ENCODE measurements at regions not wholly inside any gene's neighbourhood (a gene's known extent, or its start where the extent isn't known, plus 50 kb on each side); places are given as distances from the start of the nearest gene placed in this dataset.

DNA sequence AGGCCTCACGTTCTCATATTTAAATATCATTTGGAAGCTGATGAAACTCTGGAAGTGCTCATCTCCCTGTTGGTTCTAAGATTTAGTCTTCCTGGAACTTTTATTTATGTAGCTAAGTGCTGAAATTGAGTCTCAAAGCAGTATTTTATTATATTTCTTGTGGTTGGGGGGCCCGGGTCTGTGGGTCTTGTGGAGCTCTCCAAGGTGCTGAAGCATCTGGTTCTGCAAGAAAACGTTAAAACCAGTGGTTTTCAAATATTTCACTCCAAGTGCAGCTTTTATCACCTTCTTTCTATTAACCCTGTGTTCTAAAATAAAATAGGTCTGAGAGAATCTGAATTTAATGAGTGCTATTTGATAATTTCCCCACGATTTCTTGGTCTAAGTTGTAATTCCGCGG is 1404.8 kb downstream of the TBC1D22A start:
- Histone ChIP-seq H3K27ac (ENCODE audit: low read depth, low read length) (no peak overlapping the region), H3K4me2 (ENCODE audit: low read length) (no peak overlapping the region)

DNA sequence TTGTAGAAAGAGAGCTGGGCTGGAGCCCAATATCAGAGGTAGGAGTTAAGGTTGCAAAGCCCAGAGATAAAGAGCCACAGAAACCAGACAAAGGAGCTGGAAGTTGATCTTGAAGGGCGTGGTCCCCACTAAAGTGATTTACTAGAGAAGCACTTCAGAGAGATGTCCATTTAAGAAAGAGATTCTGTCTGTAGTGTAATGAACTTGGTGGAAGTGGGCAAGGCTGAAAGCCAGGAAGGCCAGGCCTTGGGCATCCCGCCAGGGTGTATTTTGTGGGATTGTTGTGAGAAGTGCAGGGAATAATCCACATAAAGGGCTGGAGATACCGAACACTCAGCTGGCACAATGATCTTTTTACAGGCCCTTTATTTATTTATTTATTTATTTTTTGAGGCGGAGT is 1398.8 kb downstream of the TBC1D22A start:
- no peak overlapping the region for H3K4me2 ChIP-seq (ENCODE audit: low read length)
- no peak for TF ChIP-seq EZH2phosphoT487 (IDR thresholded peaks at IDR 0.05; ENCODE audit: borderline replicate concordance, low read length)
- TF ChIP-seq, protein P1, sequence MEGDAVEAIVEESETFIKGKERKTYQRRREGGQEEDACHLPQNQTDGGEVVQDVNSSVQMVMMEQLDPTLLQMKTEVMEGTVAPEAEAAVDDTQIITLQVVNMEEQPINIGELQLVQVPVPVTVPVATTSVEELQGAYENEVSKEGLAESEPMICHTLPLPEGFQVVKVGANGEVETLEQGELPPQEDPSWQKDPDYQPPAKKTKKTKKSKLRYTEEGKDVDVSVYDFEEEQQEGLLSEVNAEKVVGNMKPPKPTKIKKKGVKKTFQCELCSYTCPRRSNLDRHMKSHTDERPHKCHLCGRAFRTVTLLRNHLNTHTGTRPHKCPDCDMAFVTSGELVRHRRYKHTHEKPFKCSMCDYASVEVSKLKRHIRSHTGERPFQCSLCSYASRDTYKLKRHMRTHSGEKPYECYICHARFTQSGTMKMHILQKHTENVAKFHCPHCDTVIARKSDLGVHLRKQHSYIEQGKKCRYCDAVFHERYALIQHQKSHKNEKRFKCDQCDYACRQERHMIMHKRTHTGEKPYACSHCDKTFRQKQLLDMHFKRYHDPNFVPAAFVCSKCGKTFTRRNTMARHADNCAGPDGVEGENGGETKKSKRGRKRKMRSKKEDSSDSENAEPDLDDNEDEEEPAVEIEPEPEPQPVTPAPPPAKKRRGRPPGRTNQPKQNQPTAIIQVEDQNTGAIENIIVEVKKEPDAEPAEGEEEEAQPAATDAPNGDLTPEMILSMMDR (IDR thresholded peaks at IDR 0.05; ENCODE audit: low read depth, low read length, poor library complexity, severe bottlenecking), result no peak
- H3K27me3 ChIP-seq (ENCODE audit: control insufficient read depth, low read length), result 0 out of 2 replicates have a peak, but pooled peaks cover 2% of the 10 kb centered on the region
- H3K4me1 ChIP-seq (ENCODE audit: control insufficient read depth, low read length), result no peaks in the 10 kb centered on the region
- no peaks in the 10 kb centered on the region for H3K79me2 ChIP-seq (ENCODE audit: control insufficient read depth, low read length)
- H3K9me3 ChIP-seq (ENCODE audit: control insufficient read depth, insufficient read depth, low read length), result no peaks in the 10 kb centered on the region
- H3K4me3 ChIP-seq (ENCODE audit: low read length), result no peak overlapping the region
- H4K20me1 ChIP-seq (ENCODE audit: control insufficient read depth, insufficient read depth, low read depth, low read length), result no peaks in the 10 kb centered on the region
- peaks cover 5% of the 10 kb centered on the region; the same call in 1 of the 2 replicates for H3F3A ChIP-seq (ENCODE audit: control insufficient read depth, insufficient read depth)
- no peaks in the 10 kb centered on the region for H3K9me2 ChIP-seq (replicated peaks; ENCODE audit: control insufficient read depth, low read length)
- H3K36me3 ChIP-seq (ENCODE audit: control insufficient read depth, low read length), result no peaks in the 10 kb centered on the region
- no peak overlapping the region for H3K27ac ChIP-seq (ENCODE audit: low read depth, low read length)

More for the DNA sequence above, 1404.8 kb downstream of the TBC1D22A start:
- TF ChIP-seq, protein P1 (IDR thresholded peaks at IDR 0.05; ENCODE audit: low read depth, low read length, poor library complexity, severe bottlenecking), result no peak
- no peak for TF ChIP-seq EZH2phosphoT487 (IDR thresholded peaks at IDR 0.05; ENCODE audit: borderline replicate concordance, low read length)
- Histone ChIP-seq H4K20me1 (ENCODE audit: control insufficient read depth, insufficient read depth, low read depth, low read length) (no peaks in the 10 kb centered on the region), H3F3A (ENCODE audit: control insufficient read depth, insufficient read depth) (peaks cover 4% of the 10 kb centered on the region; the same call in 1 of the 2 replicates), H3K9me3 (ENCODE audit: control insufficient read depth, insufficient read depth, low read length) (no peaks in the 10 kb centered on the region), H3K4me3 (ENCODE audit: low read length) (no peak overlapping the region), H3K4me1 (ENCODE audit: control insufficient read depth, low read length) (no peaks in the 10 kb centered on the region), H3K79me2 (ENCODE audit: control insufficient read depth, low read length) (no peaks in the 10 kb centered on the region), H3K27me3 (ENCODE audit: control insufficient read depth, low read length) (peaks cover 6% of the 10 kb centered on the region; the same call in 1 of the 2 replicates), H3K9me2 (replicated peaks; ENCODE audit: control insufficient read depth, low read length) (no peaks in the 10 kb centered on the region), H3K36me3 (ENCODE audit: control insufficient read depth, low read length) (no peaks in the 10 kb centered on the region)

DNA sequence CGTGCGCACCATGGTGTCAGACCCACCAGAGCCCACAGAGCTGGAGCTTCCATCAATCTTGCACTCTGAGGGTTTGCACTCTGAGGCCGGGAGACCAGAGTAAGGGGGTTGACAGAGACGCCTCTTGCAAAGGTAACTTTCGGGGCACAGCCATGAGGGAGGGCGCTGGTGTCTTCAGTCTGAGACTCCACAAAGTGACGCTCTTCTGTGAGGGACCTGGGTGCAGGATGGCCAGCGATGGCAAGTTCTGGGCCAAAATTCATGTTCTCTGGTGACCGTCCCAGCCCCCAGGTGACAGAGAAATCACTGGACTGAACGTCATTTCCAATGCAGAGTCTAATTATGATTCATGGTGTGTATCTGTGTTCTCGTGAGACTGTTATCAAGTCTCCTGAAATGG is 1395.2 kb downstream of the TBC1D22A start:
- Histone ChIP-seq H3K27me3 (ENCODE audit: control insufficient read depth, low read length) (no peaks in the 10 kb centered on the region), H3K4me2 (ENCODE audit: low read length) (no peak overlapping the region), H3K9me2 (replicated peaks; ENCODE audit: control insufficient read depth, low read length) (no peaks in the 10 kb centered on the region), H3K27ac (ENCODE audit: low read depth, low read length) (no peak overlapping the region), H3K79me2 (ENCODE audit: control insufficient read depth, low read length) (no peaks in the 10 kb centered on the region), H3F3A (ENCODE audit: control insufficient read depth, insufficient read depth) (peaks cover 5% of the 10 kb centered on the region; the same call in 1 of the 2 replicates), H3K4me1 (ENCODE audit: control insufficient read depth, low read length) (no peaks in the 10 kb centered on the region; the same call in 1 of the 2 replicates), H3K36me3 (ENCODE audit: control insufficient read depth, low read length) (no peaks in the 10 kb centered on the region), H3K4me3 (ENCODE audit: low read length) (no peak overlapping the region), H4K20me1 (ENCODE audit: control insufficient read depth, insufficient read depth, low read depth, low read length) (no peaks in the 10 kb centered on the region), H3K9me3 (ENCODE audit: control insufficient read depth, insufficient read depth, low read length) (no peaks in the 10 kb centered on the region)
- TF ChIP-seq, protein P1 (IDR thresholded peaks at IDR 0.05; ENCODE audit: low read depth, low read length, poor library complexity, severe bottlenecking), result no peak
- TF ChIP-seq EZH2phosphoT487 (IDR thresholded peaks at IDR 0.05; ENCODE audit: borderline replicate concordance, low read length), result no peak
